ENCODE measurements at regions not wholly inside any gene's neighbourhood (a gene's known extent, or its start where the extent isn't known, plus 50 kb on each side); places are given as distances from the start of the nearest gene placed in this dataset.

DNA sequence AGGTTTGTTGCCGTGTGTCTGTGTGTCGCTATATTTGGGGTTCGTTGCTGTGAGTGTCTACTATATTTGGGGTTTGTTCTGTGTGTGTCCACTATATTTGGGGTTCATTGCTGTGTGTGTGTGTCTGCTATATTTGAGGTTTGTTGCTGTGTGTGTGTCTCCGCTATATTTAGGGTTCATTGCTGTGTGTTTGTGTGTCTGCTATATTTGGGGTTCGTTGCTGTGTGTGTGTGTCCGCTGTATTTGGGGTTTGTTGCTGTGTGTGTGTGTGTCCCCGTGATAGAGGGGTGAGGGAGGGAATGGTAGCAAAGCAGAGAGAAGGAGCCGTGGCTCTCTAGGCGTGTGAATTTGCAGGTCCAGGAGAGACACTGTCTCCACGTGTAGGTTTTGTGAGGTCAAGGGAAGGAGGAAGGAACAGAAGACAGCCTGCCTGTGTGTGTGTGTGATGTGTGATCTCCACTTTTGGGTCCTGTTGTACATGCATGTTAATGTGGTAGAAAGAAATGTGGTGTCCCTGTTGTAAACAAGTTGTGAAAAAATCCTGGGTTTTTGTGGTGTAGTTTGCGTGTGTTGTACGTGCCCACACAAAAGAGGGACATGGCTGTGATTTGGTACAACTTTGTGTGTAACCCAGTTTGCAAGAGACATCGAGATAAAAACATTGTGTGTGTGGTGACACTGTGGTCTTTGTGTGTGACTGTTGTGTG, 56.3 kb upstream of the ECE1 start:
- no peak for DNase-seq (ENCODE audit: low read depth in 2 of 2)

DNA sequence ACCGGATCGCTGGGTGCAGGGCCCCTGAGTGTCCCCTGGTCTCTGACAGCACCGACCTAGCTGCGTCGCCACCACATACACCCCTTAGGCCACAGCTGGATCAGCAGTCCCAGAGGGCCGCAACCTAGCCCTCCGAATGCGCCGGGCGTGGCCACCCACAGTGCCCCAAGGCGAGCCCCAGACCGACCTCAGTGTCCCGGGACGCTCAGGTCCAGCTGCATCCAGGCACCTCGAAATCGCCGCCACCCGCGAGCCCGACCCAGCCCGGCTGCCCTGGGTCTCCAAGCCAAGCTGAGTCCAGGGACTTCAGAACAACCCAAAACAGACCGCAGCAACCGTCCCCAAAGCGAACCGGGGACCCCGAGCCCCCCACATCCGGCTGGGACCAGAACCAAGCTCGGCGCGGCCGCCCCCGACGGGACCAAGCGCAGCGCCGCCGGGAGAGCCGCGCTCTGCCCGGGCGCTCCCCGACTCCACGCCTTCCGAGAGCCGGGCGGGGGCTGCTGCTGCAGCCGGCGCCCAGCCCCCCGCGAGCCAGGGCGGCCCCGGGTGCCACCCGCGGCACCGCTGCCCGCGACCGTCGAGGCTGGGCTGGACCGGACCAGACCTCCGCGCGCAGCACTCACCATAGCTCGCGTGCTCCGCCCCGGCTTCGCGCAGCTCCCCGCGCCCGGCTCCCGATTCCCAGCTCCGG, 54.6 kb upstream of the ECE1 start:
- no peak for DNase-seq (ENCODE audit: low read depth in 2 of 2)

DNA sequence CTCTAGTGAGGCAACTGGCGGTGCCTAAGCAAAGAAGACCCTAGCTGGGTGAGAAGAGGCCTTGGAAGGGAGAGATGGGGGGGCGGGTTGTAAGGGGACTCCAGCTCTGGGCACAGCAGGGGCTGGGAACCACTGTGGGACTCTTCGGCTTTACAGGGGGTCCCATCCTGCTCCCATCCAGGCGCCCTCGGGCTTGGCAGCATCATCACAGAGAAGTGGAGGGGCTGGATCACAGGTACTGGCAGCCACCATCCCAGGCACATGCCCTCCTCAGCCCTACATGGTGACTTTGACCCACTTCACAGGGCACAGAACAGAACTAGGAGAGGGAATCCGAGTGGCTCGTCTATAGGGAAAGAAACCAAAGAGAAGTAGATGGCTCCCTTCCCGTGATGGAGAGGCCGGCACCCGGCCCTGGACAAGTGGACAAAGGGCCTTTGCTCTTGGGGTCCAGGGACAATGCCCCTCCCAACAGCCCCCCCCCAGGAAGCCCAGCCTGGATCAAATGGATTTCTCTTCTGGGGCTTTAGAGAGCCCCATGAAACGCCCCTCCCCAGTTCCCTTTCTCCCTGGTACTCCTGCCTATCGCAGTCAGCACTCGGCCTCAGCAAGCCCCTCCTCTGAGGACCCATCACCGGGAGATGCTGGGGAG, 54.0 kb upstream of the ECE1 start:
- no peak for DNase-seq (ENCODE audit: low read depth in 2 of 2)

DNA sequence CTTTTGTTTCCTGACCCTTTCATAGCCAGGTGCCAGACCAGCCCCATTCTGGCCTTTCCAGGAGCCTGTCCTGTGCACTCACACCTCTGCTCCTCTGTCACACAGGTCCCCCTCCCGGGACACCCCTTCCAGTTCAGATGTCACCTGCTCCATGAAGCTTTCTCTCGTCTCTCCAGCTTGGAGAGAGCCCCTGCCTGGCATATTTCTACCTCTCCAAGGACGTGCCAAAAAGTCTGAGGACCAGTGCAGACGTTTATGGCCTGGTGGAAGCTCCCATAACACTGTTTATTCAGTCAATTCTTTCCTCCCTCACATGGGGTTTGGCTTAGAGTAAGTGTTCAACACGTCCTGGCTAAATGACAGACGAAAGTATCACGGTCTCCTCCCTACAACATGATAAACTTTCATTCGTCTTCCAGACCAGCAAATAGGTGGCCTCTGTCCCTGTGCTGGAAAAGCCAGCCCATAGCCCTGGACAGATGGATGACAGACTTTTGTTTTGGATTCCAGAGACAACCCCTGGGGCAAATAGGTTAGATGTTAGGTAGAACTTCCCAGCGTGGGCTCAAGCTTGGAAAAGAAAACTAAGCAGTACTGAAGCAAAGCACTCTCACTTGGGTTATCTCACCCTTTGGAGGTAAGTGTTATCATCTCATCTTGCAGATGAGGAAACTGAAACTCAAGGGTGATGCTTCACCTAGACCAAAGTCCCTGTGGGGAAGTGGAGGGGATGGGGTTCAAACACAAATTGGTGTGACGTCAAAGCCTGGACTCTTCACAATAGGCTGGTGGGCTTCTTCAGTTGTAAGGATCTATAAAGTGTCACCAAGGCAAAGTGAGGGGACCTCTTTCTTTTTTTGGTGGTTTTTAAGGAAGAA, 52.9 kb upstream of the ECE1 start:
- no peak for DNase-seq (ENCODE audit: low read depth in 2 of 2)

DNA sequence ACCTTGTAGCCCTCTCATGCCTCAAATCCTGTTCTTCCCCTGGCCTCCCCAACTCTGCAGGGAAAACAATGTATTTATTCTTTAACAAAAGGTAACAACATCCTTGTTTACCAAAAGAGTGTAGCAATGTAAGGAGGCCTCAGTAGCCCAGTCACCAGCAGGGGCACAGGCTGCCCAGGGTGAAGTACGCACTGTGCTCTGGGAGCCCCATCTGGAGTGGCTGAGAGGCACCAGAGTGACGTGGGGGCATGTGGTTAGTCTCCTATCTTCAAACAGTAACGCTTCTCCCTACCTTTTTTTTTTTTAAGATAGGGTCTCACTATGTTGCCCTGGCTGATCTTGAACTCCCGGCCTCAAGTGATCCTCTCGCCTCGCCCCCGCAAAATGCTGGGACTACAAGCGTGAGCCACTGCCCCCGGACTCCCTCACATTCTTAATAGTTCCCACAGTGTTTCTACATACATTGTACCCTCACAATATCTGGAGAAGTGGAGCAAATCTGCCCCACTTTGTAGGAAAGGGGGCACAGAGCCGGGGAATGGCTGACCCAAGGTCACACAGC, 51.3 kb upstream of the ECE1 start:
- no peak for DNase-seq (ENCODE audit: low read depth in 2 of 2)

DNA sequence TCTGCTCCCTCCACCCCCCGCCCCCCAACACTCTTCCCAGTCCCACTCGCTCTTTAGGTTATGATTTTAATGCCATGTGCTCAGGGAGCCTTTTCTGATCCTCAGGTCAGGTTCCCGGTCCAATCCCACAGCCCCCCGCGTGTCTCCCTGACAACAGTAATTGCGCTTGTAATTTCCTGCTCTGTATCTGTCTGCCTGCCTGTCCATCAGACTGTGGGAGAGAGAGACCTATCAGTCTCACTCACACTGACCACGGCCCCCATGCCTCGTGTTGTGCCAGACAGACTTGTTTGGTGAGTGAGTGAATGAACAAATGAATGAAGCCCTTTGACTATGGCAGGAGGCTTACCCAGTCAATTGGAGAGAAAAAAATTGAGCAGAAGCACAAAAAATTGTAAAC, 50.8 kb upstream of the ECE1 start:
- no peak for DNase-seq (ENCODE audit: low read depth in 2 of 2)

DNA sequence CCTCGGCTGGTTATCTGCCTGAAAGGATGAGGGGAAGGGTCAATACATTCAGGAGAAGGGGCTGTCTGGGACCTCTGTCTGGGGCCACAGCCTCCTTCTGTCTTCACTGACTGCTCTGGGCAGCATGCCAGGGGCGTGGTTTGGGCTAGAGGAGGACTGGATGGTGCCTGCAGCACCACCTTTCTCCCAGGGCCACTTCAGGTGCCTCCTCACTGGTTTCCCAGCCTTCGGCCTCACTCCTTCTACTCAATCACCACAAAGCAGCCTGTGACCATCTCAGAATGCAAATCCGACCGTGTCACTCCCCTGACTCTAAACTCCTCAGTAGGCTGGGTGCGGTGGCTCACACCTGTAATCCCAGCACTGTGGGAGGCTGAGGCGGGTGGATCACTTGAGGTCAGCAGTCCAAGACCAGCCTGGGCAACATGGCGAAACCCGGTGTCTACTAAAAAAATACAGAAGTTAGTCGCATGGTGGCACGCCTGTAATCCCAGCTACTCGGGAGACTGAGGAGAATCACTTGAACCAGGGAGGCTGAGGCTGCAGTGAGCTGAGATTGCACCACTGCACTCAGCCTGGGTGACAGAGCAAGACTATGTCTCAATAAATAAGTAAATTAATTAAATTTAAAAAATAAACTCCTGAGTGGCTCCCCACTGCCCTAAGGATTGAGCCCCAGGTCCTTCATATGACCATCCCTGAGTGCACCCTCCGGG, 50.1 kb upstream of the ECE1 start:
- no peak for DNase-seq (ENCODE audit: low read depth in 2 of 2)

Data from stimulated activated CD4-positive, alpha-beta T cell treated with anti-CD3 and anti-CD28 coated beads, Interleukin-1b, Interleukin-23, amount 100 ng/mL, for 1 hour (primary cell).